HG02943 (cell line): ENCODE measurements at regions not wholly inside any gene's neighbourhood (a gene's known extent, or its start where the extent isn't known, plus 50 kb on each side); places are given as distances from the start of the nearest gene placed in this dataset.

Experiments
- ATAC-seq: cut with Tn5 transposase; IDR thresholded peaks from one replicate; pipeline ENCODE4 v1.9.1; 2021; ENCODE audit warnings: mild to moderate bottlenecking, low read depth, moderate library complexity; ENCODE audit not compliant: unreplicated experiment

DNA sequence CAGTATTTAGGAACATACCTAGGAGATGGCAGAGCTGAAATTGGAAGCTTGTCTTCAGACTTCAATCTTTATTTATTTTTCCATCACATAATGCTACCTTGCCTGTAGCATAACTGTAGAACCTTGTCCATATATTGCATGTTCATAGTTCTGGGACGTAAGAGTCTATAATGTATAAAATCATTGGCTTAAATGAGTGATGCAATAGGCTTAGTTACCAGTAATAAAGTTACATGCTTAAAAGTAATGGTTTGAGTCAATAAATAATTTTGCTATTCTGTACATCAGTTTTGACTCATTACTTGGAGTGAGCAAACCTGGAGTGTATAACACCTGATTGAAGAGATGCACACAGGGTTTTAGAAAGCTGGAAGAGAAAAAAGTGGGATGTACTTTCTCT lies 229.3 kb downstream of the CDCA7 start:
- no peak for ATAC-seq

DNA sequence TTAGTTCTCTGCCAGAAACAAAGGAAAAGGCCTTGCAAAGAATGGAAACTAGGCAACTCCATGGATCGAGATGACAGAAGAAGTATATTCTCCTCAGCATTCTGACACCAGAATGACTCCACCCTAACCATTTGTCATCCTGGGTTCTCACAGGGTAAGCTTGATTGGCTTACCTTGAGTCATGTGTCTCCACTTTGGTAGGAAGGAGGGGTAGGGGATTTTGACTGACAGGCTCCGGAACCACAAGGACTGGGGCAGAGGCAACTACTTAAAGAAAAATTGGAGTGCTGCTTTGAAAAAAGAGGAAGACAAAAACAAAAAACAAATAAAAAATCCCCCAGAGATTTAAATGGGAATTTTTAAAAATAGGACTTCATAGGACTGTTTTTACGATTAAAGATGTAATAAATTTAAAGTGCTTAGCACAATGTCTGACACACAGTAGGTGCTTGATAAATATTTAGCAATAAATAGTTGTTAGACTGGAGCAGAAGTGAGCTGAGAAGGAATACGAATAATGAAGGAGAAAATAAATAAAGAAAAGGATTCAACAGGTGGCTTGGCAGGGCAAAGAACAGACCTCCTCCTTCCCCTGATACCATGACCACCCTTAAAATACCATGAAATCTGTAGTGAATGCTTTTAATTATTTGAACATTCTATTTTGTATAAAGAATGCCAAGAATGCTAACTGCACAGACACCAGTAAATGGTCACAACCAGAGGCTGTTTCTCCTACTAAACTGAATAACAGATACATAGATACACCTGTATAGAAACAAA lies 230.2 kb downstream of the CDCA7 start:
- no peak for ATAC-seq

DNA sequence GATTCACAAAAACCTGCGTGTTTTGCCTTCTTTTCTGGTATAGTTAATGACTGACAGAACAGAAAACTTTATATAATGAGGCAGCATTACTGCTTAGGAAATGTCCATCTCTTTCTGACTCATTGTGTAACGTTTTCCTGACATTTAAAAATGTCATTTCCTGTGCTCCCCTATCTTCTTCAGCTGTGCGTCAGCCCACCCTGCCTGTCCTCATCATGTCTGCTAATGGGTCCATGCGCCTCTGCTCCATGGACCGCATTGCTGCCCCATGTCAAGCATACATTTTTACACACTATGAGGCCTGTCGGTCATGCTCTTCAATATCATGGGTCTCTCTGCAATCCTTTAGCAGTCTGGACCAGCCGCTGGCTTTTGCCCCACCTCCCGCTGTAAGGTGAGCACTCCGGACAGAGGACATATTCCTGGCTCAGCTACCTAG lies 234.3 kb downstream of the CDCA7 start:
- ATAC-seq, result no peak

DNA sequence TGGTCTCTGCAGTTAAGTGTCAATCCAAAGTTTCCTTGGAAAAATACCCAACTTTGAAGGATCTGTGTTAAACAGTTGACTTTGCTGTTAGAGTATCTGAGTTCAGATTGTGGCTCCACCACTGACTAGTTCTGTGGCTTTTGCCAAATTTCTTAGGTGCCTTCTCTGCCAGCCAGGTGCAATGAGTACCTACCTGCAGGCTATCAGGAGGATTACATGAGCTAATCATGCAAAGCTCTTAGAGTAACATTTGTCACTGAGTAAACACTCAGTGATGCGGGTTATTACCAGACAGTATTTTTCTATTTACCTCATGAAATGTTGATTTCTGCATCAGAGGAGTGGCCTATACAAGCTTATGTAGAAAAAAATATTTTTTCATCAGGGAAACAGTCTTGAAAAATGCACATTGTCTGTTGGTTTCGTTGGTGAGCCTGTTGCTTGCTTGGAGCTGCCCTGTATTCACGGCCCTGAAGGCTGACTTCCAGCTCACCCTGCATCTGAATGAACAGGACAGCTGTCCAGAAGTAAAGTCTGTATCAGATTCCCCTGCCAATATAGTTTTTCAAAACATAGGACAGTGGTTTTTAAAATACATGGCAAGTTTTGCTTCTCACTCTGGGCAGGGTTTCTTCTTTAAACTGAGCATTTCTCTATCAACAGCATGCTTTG lies 235.1 kb downstream of the CDCA7 start:
- ATAC-seq, result no peak

DNA sequence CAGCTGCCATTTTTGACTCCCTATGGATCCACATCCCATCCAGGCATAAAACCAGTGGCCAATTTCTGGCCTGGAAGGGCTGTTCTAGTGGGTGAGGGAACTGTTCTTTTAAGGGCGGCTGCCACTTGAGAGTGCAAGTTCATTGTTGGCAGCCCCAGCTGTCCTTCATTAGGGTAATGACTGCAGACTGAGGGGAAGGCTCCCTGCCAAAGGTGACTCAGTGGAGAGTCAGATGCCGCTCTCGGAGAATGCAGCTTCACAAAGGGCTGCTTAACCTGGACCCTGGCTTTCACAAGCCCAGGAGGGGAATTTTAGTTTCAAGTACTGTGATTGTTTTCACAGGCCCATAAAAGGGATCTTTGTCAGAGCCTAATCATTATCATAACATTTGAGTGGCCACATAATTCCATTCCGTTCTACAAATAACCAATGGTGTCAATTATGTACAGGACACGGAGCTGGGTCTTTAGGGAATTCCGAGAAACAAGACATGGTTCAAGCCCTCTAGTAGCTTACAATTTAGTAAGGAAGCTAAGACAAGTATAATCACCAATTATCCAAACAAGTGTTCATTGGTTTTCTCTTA lies 235.7 kb downstream of the CDCA7 start:
- no peak for ATAC-seq

DNA sequence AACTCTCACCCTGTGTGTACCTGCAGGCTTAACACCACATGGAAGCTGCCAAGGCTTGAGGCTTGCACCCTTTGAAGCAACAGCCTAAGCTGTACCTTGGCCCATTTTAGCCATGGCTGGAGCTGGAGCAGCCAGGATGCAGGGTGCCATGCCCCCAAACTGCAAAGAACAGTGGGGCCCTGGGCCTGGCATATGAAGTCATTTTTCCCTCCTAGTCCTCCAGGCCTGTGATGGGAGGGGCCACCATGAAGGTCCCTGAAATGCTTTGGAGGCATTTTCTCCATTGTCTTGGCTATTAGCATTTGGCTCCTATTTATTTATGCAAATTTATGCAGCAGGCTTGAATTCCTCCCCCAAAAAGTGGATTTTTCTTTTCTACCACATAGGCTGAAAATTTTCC lies 238.4 kb downstream of the CDCA7 start:
- ATAC-seq, result no peak

DNA sequence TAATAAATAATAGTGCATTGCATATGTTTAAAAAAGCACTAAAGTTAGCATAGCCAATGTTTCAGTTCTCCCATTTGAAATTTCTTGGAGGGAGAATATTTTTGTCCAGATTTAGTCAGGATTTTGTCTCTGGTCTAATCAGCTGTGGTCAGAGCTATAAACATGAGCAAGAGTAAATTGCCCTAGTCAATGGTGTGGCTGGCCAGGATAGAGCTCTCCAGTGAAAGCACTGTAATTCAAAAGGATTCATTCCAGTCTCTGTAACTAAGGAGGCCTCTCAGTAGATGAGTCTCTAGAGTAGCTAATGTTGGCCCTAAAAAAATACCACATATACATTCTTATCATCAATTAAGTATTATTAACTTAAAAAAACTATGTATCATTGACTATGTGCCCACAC lies 241.6 kb downstream of the CDCA7 start:
- no peak for ATAC-seq

DNA sequence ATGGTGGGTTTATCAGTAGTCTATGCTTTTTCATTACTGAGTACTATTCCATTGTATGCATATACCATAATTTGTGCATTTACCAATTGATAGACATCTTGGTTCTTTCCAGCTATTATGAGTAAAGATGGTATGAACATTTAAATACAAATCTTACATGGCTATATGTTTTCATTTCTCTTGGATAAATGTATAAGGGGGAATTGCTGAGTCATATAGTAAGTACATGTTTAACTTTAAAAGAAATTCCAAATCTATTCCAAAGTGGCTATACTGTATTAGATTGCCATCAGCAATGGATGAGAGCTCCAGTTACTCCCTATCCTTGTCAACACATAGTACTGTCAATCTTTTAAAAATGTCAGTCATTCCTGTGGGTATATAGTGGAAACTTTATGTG lies 243.9 kb downstream of the CDCA7 start:
- ATAC-seq, result no peak

DNA sequence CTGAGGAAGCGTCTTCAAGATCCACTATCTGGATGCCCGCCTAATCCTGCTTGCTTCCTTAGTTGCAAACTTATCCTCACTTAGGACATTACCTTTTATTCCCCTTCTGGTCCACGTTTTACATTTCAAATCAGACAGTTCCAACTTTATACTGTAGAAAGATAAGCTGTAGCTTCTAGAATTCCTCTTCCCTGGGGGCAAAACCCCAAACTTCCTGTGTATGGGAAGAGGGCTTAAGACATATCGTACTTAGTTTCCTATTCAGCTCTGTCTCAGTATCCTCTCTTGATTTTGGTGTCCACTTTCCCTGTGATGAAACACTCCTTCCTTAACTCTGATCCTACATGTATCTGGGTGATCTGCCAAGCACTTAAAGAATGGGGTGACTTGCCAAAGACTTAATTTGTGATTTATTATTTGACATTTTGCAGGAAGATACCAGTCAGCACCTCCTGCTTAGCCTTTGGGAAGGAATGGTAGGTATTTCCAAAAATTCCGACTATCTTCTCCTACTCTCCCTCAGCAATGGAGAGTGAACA lies 245.2 kb downstream of the CDCA7 start:
- no peak for ATAC-seq

DNA sequence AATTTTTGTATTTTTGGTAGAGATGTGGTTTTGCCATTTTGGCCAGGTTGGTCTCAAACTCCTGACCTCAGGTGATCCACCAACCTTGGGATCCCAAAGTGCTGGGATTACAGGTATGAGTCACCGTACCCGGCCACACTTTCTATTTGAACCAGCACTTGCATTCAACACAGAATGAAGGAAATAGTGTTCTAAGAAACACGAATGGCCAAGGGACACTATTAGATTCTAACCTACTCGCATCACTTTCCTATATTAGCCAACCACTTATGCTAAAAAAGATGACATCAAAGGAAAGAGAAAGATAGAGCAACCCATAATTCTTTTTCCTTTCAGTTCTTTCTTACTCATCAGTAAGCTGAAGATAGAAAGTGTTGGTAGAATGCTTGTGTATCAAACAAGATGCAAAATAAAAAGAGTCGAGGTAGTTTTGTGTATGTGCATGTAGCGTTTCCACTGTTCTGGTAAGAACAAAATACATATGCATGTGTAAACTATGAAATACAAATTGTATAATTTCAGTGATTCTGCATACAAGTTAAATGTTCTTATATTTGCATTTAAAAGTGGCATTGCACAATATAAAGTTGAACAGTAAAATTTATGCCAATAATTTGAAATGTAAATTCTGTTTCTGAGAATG lies 247.6 kb downstream of the CDCA7 start:
- no peak for ATAC-seq

DNA sequence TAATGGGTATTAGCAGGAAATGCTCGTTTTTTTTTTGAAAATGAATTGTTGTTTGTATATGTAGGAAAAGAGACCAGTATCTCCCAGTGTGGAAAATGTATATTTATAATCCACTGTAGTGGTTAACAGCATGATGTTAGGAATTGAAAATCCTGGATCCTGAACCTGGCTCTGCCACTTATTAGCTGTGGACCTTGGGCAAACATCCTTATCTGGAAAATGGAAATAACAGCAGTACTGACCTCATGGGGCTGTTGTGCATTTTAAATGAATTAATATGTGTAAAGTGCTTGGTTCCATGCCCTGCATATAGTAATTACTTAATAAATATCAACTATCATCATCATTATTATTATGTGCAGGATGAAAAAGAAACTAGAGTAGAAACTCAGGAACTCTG lies 251.3 kb downstream of the CDCA7 start:
- ATAC-seq, result no peak

DNA sequence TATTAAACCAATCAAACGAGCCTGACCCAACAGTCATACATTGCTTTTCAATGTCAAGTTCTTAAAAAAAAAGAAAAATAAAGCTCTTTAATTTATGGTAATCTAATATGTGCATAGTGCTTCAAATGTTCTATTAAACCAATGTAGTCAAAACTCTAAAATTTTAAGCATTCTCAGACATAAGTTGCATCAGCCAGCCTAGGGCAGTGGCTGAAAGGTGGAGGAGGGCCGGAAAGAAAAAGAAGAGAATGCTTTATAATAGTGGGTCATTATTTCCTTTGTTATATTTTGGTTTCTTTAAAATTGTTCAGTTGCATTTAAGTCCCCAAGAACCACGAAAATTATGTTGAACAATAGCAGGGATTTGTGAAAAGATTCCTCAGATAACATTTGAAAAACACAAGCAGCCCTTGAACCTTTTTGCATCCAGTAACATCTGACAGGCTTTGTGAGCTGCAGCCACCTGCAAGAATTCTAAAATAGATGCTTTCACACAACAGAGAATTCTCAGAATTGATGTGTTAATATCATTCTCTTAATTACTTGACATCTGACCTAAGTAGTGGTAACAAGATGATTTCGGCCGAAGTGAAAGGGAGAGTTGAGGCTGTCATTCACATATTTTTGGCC lies 252.1 kb downstream of the CDCA7 start:
- ATAC-seq, result no peak

DNA sequence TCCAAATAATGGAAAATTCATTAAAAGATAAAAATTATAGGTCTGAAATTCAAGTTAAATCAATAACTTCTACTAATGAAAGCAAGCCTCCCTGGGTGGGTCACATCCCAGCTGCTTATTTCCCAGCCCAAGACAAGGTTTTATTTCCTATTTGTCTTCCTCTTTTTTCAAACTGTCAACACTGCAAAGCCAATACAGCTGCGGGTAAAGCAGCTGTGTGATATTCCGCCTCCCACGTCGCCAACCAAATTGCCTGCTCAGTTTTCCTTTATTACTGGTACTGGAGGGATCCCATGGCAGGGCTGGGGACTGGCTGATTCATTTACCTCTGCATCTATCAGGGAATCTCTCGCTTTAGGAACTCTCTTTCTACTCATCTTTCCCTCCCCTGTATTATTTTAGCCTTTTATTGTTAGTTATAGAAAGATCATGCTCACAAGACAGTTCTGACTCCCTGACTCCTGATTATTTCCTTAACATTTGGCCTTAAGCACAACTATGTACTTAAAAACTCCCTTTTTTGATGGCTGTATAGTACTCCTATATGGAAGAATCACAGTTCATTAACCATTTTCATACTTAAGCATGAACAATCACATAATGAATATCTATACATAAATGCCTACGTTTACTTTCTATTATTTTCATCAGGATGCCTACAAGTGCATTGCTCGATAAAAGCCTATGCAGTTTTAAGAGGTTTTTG lies 253.1 kb downstream of the CDCA7 start:
- ATAC-seq, result no peak

DNA sequence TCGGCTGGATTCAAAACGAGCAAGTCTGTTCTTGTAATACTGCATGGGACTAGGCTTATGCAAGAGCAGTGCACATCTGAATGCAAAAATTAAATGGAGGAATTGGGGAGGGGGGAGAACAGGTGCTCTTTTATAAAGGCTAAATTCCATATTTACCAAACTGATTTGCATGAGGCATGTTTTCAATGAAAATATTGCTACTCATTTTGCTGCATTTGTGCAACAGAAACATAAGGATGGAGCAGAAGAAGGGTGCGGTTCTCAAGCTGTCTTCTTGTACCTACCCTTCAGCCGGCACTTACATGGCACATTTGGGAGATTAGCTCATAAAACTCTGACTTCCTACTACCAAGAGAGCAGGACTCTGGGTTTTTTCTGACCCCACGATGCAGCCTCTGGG lies 256.4 kb downstream of the CDCA7 start:
- no peak for ATAC-seq

DNA sequence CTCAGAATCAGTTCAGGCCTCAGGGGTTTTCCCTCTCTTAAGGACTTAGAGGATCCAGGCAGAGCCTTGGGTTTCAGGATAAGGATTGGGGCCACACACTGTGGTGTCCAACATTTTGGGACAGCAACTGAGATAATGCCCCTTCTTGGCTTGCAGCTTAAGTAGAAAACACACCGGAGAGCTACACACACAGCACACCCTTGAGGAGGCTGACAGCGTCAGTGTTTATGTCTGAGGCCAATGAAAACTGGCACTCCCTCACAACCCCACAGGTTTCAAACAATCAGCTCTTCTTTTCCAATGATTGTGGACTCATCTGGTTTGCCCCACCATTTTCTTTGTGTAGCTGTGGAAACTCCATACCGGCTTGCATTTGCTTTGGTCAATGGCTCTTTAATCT lies 257.7 kb downstream of the CDCA7 start:
- no peak for ATAC-seq

DNA sequence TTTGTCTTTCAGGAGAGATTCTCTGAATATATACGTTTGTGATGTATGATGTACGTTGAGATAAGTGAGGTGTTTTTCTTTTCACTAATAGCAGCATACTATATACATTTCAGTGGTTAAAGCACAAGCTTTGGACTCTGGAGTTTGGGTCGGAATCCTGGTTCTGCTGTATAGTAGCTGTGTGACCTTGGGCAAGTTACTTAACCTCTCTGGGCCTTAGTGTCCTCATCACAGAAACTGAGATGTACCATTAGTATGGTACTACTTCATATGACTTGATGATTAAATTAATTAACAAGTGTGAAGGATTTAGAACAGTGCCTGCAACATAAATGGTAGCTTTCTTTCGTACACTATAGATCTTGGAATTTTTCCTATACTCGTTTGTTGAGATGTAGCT lies 258.7 kb downstream of the CDCA7 start:
- ATAC-seq, result no peak

DNA sequence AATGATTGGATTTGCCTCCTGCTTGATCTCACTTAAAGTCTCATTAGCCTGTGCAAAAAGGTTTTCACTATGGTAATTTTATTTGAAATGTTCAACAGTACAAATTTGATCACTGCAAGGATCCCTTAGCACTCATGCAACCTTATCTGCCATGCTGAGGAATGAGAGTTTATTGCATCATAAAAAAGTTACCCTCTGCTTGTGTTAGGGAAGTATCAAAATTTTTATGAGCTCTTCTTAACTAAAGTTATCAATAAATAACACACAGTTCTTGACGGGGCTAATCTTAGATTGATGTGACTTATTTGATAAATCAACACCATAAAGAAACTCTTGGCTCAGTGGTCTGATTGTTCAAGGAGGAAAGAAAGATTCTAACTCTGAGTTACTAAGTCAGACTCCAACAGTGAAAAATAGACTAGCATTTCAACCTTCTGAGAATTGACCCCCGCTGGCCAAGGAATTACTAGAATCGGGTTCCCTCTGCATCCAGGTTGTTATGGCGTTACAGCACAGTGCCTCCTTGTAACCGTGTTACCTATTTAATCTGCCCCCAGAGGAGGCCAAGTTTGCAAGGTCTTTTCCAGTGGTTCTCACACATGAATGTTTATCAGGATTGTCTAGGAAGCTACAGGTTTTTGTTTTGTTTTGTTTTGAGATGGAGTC lies 259.7 kb downstream of the CDCA7 start:
- ATAC-seq, result no peak

DNA sequence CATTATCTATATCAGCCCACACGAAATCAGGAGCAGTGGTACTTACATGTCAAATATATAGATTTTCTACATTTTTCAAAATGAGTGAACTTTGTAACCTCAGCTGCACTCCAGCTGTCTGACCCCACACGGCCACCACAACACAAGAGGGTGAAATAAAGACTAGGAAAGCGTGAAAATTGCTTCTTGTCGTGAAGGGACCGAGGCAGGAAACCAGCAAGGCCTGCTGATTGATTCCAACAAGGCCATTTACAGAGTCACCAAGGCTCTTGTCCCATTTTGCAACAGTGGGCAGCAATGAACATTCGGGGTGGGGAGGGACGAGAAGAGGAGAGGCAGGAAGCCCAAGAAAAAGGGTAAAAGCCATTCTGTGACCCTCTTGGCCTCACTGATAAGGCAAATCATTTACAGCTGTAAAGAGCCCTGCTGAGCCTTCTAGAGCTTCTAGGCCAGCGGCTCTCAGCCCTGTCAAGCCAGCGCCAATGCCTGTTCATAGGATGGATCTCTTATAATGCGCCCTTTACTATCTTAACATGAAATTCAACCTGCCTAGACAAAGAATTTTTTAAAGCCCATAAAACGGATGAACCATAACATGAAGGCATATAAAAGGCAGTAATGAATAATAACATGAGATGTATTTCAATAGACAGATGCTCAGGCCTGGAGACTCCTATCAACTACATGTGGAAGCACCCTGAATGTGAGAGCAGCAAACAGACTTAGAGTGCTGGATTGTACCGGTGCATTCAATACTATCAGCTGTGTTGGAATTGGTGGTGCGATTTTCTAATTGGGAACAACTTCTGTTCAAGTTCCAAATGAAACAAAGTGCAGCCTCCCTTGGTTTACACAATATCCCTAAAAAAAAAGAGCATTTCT lies 269.0 kb downstream of the CDCA7 start:
- no peak for ATAC-seq

DNA sequence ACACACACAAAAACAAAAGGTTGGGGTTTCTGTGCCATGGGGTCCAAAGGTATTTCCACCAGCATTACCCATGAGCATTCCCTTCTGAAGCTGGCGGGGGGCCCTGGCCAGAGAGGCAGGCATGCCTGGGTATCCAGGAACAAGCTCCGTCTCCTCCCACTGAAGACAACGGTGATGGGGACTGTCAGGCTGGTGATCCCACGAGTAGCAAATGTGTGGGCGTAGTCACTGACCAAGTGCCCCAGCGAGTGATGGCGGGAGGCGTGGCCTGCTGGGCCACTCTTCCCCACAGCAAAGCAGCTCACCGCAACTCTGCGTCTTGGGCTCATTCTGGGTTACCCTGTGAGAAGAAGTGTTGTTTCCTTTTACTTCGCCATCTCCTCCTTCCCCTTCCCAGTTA lies 270.6 kb downstream of the CDCA7 start:
- ATAC-seq, result no peak
